ENCODE measurements at regions not wholly inside any gene's neighbourhood (a gene's known extent, or its start where the extent isn't known, plus 50 kb on each side); places are given as distances from the start of the nearest gene placed in this dataset.

- TF ChIP-seq ZNF274 (IDR thresholded peaks at IDR 0.05; ENCODE audit: low read depth, low read length) (no peak), YY1 (IDR thresholded peaks at IDR 0.05; ENCODE audit: insufficient read depth, insufficient read length) (no peak), SUZ12 (IDR thresholded peaks at IDR 0.05; ENCODE audit: extremely low read depth, insufficient read depth, insufficient read length) (no peak)
Observed at GRCh38 chr7:63931985-63932577, 66.6 kb upstream of the ZNF722 start.
